ENCODE measurements at regions not wholly inside any gene's neighbourhood (a gene's known extent, or its start where the extent isn't known, plus 50 kb on each side); places are given as distances from the start of the nearest gene placed in this dataset.

DNA sequence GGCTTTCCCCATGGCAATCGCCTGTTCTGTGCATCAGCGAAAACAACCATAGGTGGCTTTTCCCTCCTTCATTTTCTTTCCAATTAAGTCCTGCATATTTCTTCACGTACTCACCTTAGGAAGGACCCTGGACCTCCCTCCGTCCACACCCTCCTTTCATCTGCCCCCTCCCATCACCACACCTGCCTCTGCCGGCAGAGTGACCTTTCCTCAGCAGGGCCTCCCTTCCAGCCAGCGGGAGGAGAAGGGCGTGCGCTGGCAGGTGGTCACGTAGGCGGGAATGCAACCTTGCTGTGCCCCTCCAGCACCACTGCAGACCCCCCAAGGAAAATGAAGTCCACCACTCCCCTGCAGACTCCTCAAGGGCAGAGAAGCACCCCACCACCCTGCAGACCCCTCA lies 61.1 kb downstream of the GSX1 start:
- TF ChIP-seq, protein P1, sequence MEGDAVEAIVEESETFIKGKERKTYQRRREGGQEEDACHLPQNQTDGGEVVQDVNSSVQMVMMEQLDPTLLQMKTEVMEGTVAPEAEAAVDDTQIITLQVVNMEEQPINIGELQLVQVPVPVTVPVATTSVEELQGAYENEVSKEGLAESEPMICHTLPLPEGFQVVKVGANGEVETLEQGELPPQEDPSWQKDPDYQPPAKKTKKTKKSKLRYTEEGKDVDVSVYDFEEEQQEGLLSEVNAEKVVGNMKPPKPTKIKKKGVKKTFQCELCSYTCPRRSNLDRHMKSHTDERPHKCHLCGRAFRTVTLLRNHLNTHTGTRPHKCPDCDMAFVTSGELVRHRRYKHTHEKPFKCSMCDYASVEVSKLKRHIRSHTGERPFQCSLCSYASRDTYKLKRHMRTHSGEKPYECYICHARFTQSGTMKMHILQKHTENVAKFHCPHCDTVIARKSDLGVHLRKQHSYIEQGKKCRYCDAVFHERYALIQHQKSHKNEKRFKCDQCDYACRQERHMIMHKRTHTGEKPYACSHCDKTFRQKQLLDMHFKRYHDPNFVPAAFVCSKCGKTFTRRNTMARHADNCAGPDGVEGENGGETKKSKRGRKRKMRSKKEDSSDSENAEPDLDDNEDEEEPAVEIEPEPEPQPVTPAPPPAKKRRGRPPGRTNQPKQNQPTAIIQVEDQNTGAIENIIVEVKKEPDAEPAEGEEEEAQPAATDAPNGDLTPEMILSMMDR (IDR thresholded peaks at IDR 0.05; ENCODE audit: low read length): no peak
- TF ChIP-seq EZH2 (optimal IDR thresholded peaks at IDR 0.05; ENCODE audit: low read depth, low read length) (no peak), EZH2phosphoT487 (IDR thresholded peaks at IDR 0.05; ENCODE audit: low read length) (no peak)
- H3K4me1 ChIP-seq (ENCODE audit: low read length): no peaks in the 10 kb centered on the region
- H3K4me2 ChIP-seq (ENCODE audit: low read depth, low read length): no peak overlapping the region
- no peaks in the 10 kb centered on the region for H3F3A ChIP-seq (ENCODE audit: insufficient read depth, low read length)
- no peaks in the 10 kb centered on the region for H4K20me1 ChIP-seq (ENCODE audit: insufficient read depth, low read length)
- DNase-seq: no peak
- no peaks in the 10 kb centered on the region for H3K9me3 ChIP-seq (replicated peaks; ENCODE audit: insufficient read depth, low read length)
- H3K36me3 ChIP-seq (replicated peaks; ENCODE audit: insufficient read depth, low read length): no peaks in the 10 kb centered on the region
- H2AFZ ChIP-seq (ENCODE audit: low read length): no peak overlapping the region
- no peak overlapping the region for H3K9ac ChIP-seq (ENCODE audit: low read length)
- H3K27ac ChIP-seq (ENCODE audit: low read length): no peak overlapping the region
- no peaks in the 10 kb centered on the region for H3K79me2 ChIP-seq (ENCODE audit: low read length)
- H3K27me3 ChIP-seq (replicated peaks; ENCODE audit: insufficient read depth, low read length): no peaks in the 10 kb centered on the region
- no peaks in the 10 kb centered on the region for H3K9me2 ChIP-seq (replicated peaks; ENCODE audit: insufficient read depth, low read length)
- no peak overlapping the region for H3K4me3 ChIP-seq (ENCODE audit: low read length)

DNA sequence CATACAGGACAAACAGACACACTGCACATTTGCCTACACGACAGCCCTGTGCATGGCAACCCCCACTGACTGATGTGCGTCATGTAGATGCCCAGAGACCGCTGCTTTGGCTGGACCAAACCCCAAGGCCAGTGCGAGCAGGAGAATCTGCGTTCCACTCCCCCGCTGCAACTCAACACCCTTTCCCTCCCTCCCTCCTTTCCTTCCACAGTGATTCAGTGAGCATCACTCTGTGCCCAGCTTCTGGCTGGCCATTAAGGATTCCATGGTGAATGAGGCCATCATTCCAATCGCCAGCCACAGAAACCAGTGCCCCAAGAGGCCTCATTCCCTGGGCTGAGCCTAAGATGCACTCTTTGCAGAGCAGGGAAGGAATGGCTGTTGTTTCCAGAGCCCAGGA lies 61.6 kb downstream of the GSX1 start:
- no peak for DNase-seq
- no peak overlapping the region for H3K4me3 ChIP-seq (ENCODE audit: low read length)
- no peaks in the 10 kb centered on the region for H3K9me3 ChIP-seq (replicated peaks; ENCODE audit: insufficient read depth, low read length)
- no peaks in the 10 kb centered on the region for H4K20me1 ChIP-seq (ENCODE audit: insufficient read depth, low read length)
- no peak overlapping the region for H3K27ac ChIP-seq (ENCODE audit: low read length)
- no peaks in the 10 kb centered on the region for H3K79me2 ChIP-seq (ENCODE audit: low read length)
- no peaks in the 10 kb centered on the region for H3K27me3 ChIP-seq (replicated peaks; ENCODE audit: insufficient read depth, low read length)
- TF ChIP-seq EZH2 (optimal IDR thresholded peaks at IDR 0.05; ENCODE audit: low read depth, low read length): no peak
- no peak for TF ChIP-seq EZH2phosphoT487 (IDR thresholded peaks at IDR 0.05; ENCODE audit: low read length)
- TF ChIP-seq, protein P1 (IDR thresholded peaks at IDR 0.05; ENCODE audit: low read length): no peak
- no peaks in the 10 kb centered on the region for H3K9me2 ChIP-seq (replicated peaks; ENCODE audit: insufficient read depth, low read length)
- H2AFZ ChIP-seq (ENCODE audit: low read length): no peak overlapping the region
- H3K4me2 ChIP-seq (ENCODE audit: low read depth, low read length): no peak overlapping the region
- no peaks in the 10 kb centered on the region for H3K4me1 ChIP-seq (ENCODE audit: low read length)
- H3F3A ChIP-seq (ENCODE audit: insufficient read depth, low read length): no peaks in the 10 kb centered on the region
- H3K36me3 ChIP-seq (replicated peaks; ENCODE audit: insufficient read depth, low read length): no peaks in the 10 kb centered on the region
- H3K9ac ChIP-seq (ENCODE audit: low read length): no peak overlapping the region

DNA sequence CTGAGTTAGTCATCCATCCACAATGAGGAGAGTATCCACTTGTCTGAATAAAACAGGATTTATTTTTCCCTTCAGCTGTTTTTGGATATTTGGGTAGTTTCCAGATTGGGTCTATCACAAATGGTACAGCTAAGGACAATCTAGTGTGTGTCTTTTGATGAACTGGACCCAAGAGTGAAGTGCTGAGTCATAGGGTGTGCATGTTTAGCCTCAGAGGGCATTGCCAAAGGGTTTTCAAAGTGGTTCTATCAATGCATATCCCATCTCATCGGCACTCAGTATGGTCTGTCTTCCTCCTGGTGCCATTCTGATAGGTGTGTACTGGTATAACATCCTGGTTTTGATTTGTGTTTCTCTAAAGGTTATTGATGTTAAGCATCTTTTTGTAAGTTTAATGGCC lies 62.3 kb downstream of the GSX1 start:
- no peak overlapping the region for H3K27ac ChIP-seq (ENCODE audit: low read length)
- no peaks in the 10 kb centered on the region for H3K79me2 ChIP-seq (ENCODE audit: low read length)
- H3K9me2 ChIP-seq (replicated peaks; ENCODE audit: insufficient read depth, low read length): no peaks in the 10 kb centered on the region
- no peaks in the 10 kb centered on the region for H3K4me1 ChIP-seq (ENCODE audit: low read length)
- no peaks in the 10 kb centered on the region for H3K27me3 ChIP-seq (replicated peaks; ENCODE audit: insufficient read depth, low read length)
- H3K4me3 ChIP-seq (ENCODE audit: low read length): no peak overlapping the region
- H3K36me3 ChIP-seq (replicated peaks; ENCODE audit: insufficient read depth, low read length): no peaks in the 10 kb centered on the region
- no peak overlapping the region for H3K4me2 ChIP-seq (ENCODE audit: low read depth, low read length)
- TF ChIP-seq EZH2 (optimal IDR thresholded peaks at IDR 0.05; ENCODE audit: low read depth, low read length) (no peak), EZH2phosphoT487 (IDR thresholded peaks at IDR 0.05; ENCODE audit: low read length) (no peak)
- TF ChIP-seq, protein P1 (IDR thresholded peaks at IDR 0.05; ENCODE audit: low read length): no peak
- no peaks in the 10 kb centered on the region for H3K9me3 ChIP-seq (replicated peaks; ENCODE audit: insufficient read depth, low read length)
- no peaks in the 10 kb centered on the region for H3F3A ChIP-seq (ENCODE audit: insufficient read depth, low read length)
- no peak overlapping the region for H3K9ac ChIP-seq (ENCODE audit: low read length)
- no peak for DNase-seq
- no peaks in the 10 kb centered on the region for H4K20me1 ChIP-seq (ENCODE audit: insufficient read depth, low read length)
- no peak overlapping the region for H2AFZ ChIP-seq (ENCODE audit: low read length)
